CD14-positive monocyte (primary cell): ENCODE measurements at regions not wholly inside any gene's neighbourhood (a gene's known extent, or its start where the extent isn't known, plus 50 kb on each side); places are given as distances from the start of the nearest gene placed in this dataset. TPM values are rescaled to one million over a fixed set of nuclear protein-coding genes. Genes with fewer than 3 reads are reported as not detected.

Source experiments
- DNase-seq, 3 donors: peaks; one replicate each; pipeline ENCODE4 v3.0.0-alpha.2; 2011 to 2022
- H2AFZ ChIP-seq: 2 replicates; pipeline ENCODE4 v1.6.0; 2012; ENCODE audit warnings: mild to moderate bottlenecking, low read depth, low read length, inconsistent platforms; ENCODE audit not compliant: insufficient read depth, poor library complexity, severe bottlenecking
- H3K27ac ChIP-seq, 2 donors: 1 replicate in 1 of 2; 2 replicates in 1 of 2; pipeline ENCODE4 v1.5.1; 2012 to 2013; ENCODE audit warnings: low read length in 2 of 2, control low read depth in 1 of 2, inconsistent platforms in 1 of 2, low read depth in 1 of 2, mild to moderate bottlenecking in 1 of 2
- H3K27me3 ChIP-seq, 2 donors: one replicate each; pipeline versions ENCODE4 v1.6.0 to v1.6.1; 2011 to 2013; ENCODE audit warnings: low read length in 2 of 2; ENCODE audit not compliant: control insufficient read depth in 2 of 2, insufficient read depth in 2 of 2
- H3K36me3 ChIP-seq, 2 donors: replicated peaks in 1 of 2; 1 replicate in 1 of 2; 2 replicates in 1 of 2; pipeline versions ENCODE4 v1.5.1 to v1.6.1; 2012 to 2013; ENCODE audit warnings: low read length in 2 of 2, control low read depth in 1 of 2, inconsistent platforms in 1 of 2, mild to moderate bottlenecking in 1 of 2; ENCODE audit not compliant: insufficient read depth in 2 of 2, control insufficient read depth in 1 of 2
- H3K4me1 ChIP-seq, 2 donors: 1 replicate in 1 of 2; 2 replicates in 1 of 2; pipeline versions ENCODE4 v1.5.1 to v1.6.1; 2012 to 2013; ENCODE audit warnings: low read length in 2 of 2, control low read depth in 1 of 2, inconsistent platforms in 1 of 2, mild to moderate bottlenecking in 1 of 2, moderate library complexity in 1 of 2; ENCODE audit not compliant: insufficient read depth in 2 of 2, control insufficient read depth in 1 of 2
- H3K4me2 ChIP-seq: replicated peaks from 2 replicates; pipeline ENCODE3; 2012; ENCODE audit warnings: low read length, moderate library complexity, mild to moderate bottlenecking; ENCODE audit not compliant: poor library complexity, severe bottlenecking; ENCODE audit errors: extremely low read depth
- H3K4me3 ChIP-seq, 3 experiments: fragments of 200-600 bp in 1 of 3; sonication (generic) in 1 of 3; replicated peaks in 1 of 3; 1 replicate in 2 of 3; 2 replicates in 1 of 3; pipeline ENCODE4 v1.5.1; 2011 to 2013; ENCODE audit warnings: low read length in 3 of 3, mild to moderate bottlenecking in 3 of 3, control low read depth in 2 of 3, low read depth in 2 of 3, inconsistent platforms in 1 of 3, moderate library complexity in 1 of 3
- H3K79me2 ChIP-seq: 2 replicates; pipeline ENCODE4 v1.6.0; 2012; ENCODE audit warnings: mild to moderate bottlenecking, control low read depth, inconsistent platforms, low read length, moderate library complexity; ENCODE audit not compliant: insufficient read depth
- H3K9ac ChIP-seq: 2 replicates; pipeline ENCODE4 v1.6.0; 2017; ENCODE audit warnings: low read length, mild to moderate bottlenecking; ENCODE audit not compliant: insufficient read depth, poor library complexity, severe bottlenecking
- H3K9me3 ChIP-seq, 2 donors: replicated peaks in 1 of 2; 1 replicate in 1 of 2; 2 replicates in 1 of 2; pipeline versions ENCODE4 v1.5.1 to v1.6.1; 2012 to 2013; ENCODE audit warnings: low read length in 2 of 2, control low read depth in 1 of 2; ENCODE audit not compliant: control insufficient read depth in 1 of 2, insufficient read depth in 1 of 2
- H4K20me1 ChIP-seq: 2 replicates; pipeline ENCODE4 v1.6.0; 2012; ENCODE audit warnings: mild to moderate bottlenecking, low read length, control low read depth, moderate library complexity; ENCODE audit not compliant: insufficient read depth
- H3K27ac Mint-ChIP-seq, 7 donors: one replicate each; pipeline ENCODE4 v1.8.0; 2020; ENCODE audit warnings: mild to moderate bottlenecking in 7 of 7, mixed read lengths in 7 of 7, moderate library complexity in 6 of 7, inconsistent platforms in 2 of 7
- H3K27me3 Mint-ChIP-seq, 3 donors: one replicate each; pipeline ENCODE4 v1.8.0; 2021 to 2022; ENCODE audit warnings: low read depth in 3 of 3, mild to moderate bottlenecking in 3 of 3, mixed read lengths in 3 of 3, moderate library complexity in 3 of 3, inconsistent platforms in 1 of 3
- H3K36me3 Mint-ChIP-seq, 2 donors: one replicate each; pipeline ENCODE4 v1.8.0; 2020; ENCODE audit warnings: mixed read lengths in 2 of 2, inconsistent platforms in 1 of 2, mild to moderate bottlenecking in 1 of 2
- H3K4me1 Mint-ChIP-seq: one replicate; pipeline ENCODE4 v1.8.0; 2020; ENCODE audit warnings: mild to moderate bottlenecking, mixed read lengths
- H3K4me3 Mint-ChIP-seq, 2 donors: one replicate each; pipeline ENCODE4 v1.8.0; 2020; ENCODE audit warnings: mild to moderate bottlenecking in 2 of 2, mixed read lengths in 2 of 2, moderate library complexity in 1 of 2
- H3K9me3 Mint-ChIP-seq, 7 donors: one replicate each; pipeline ENCODE4 v1.8.0; 2020 to 2022; ENCODE audit warnings: mixed read lengths in 7 of 7, mild to moderate bottlenecking in 6 of 7, moderate library complexity in 6 of 7, inconsistent platforms in 2 of 7
- WGBS: methylation state at CpG from one replicate; pipeline ENCODE4 v1.1.5; 2013; ENCODE audit warnings: missing lambda C conversion rate; ENCODE audit not compliant: insufficient coverage; 5-methylcytosine and 5-hydroxymethylcytosine counted together
- intact Hi-C, 2 donors: fragments of 100-400 bp; cut with micrococcal nuclease; formaldehyde crosslinking; loops; one replicate each; pipeline versions ENCODE4 v1.15.0 to v1.15.1; 2023
- small RNA-seq: library from RNA; depleted of rRNA; stranded (forward); fragments of <200 nt; gene quantifications from one replicate; pipeline ENCODE3, GENCODE V24; 2012; ENCODE audit warnings: low read depth; ENCODE audit not compliant: insufficient read length
- TF ChIP-seq, protein P1 (sequence below): fragments of 200-600 bp; IDR thresholded peaks from one replicate; pipeline ENCODE4 v1.8.0; 2022; ENCODE audit warnings: antibody characterized with exemption, mild to moderate bottlenecking

DNA sequence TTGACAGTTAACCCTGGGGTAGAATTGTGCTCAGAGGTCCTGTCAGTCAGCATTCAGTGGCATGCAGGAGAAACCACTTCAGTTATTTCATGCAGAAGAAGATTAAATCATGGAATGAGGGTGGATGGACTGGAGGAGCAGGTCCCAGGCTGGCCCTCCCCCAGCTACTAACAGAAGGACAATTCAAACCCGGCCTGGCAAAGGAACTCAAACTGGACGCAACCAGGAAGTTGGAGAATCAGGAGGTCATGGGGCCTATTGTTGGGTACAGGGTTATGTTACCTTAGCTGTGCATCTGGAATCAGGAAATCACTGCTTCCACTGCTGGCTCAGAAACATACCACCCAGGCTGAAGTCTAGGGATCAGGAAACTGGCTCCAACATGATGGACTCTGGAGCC is 121.4 kb downstream of the GPAT3 start:
- Mint-ChIP-seq H3K36me3 (no peaks in the 10 kb centered on the region), H3K4me1 (no peaks in the 10 kb centered on the region), H3K27me3 (peaks cover 0 to 3% (median 3%) of the 10 kb centered on the region in 3 donors), H3K4me3 (no peak overlapping the region), H3K9me3 (peaks cover 0 to 2% (median 0%) of the 10 kb centered on the region in 7 donors), H3K27ac (peak overlapping the region in 1 of 7 donors; percentile 23)
- no peak for DNase-seq
- intact Hi-C loops, result loop anchor here in 1 of 2 donors (10.0 kb wide), 1 partner anchor 847 kb away; no protein-coding TSS in a partner anchor
- H3K4me2 ChIP-seq, result no peak overlapping the region
- H4K20me1 ChIP-seq, result no peaks in the 10 kb centered on the region
- no peak overlapping the region for H3K9ac ChIP-seq
- H3K4me1 ChIP-seq, result no peaks in the 10 kb centered on the region
- no peak overlapping the region for H2AFZ ChIP-seq
- no CpG with 5 or more reads among the region's 2 CpGs for WGBS
- no peaks in the 10 kb centered on the region for H3K27me3 ChIP-seq
- H3K27ac ChIP-seq, result no peak overlapping the region
- TF ChIP-seq, protein P1, sequence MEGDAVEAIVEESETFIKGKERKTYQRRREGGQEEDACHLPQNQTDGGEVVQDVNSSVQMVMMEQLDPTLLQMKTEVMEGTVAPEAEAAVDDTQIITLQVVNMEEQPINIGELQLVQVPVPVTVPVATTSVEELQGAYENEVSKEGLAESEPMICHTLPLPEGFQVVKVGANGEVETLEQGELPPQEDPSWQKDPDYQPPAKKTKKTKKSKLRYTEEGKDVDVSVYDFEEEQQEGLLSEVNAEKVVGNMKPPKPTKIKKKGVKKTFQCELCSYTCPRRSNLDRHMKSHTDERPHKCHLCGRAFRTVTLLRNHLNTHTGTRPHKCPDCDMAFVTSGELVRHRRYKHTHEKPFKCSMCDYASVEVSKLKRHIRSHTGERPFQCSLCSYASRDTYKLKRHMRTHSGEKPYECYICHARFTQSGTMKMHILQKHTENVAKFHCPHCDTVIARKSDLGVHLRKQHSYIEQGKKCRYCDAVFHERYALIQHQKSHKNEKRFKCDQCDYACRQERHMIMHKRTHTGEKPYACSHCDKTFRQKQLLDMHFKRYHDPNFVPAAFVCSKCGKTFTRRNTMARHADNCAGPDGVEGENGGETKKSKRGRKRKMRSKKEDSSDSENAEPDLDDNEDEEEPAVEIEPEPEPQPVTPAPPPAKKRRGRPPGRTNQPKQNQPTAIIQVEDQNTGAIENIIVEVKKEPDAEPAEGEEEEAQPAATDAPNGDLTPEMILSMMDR, result no peak
- no peaks in the 10 kb centered on the region for H3K36me3 ChIP-seq
- no peaks in the 10 kb centered on the region for H3K79me2 ChIP-seq
- H3K4me3 ChIP-seq, result no peak overlapping the region
- no peaks in the 10 kb centered on the region for H3K9me3 ChIP-seq

Small RNA genes lying in the stretch of these regions (small RNA-seq; reads per million reads assigned to genes)
- not detected for gene RNU6-774P
